Right lobe of liver (tissue), 6 donors: ENCODE measurements at regions not wholly inside any gene's neighbourhood (a gene's known extent, or its start where the extent isn't known, plus 50 kb on each side); places are given as distances from the start of the nearest gene placed in this dataset.
"Not testable (repeated sequence)": the region's sequence is repeated elsewhere in the genome, so short reads cannot be mapped to it uniquely, and the experiment has no call there.

Source experiments
- ATAC-seq, 4 donors: fragments of 200-7000 bp; cut with Tn5 transposase; one replicate each; pipeline ENCODE4 v1.9.1; 2020; ENCODE audit warnings: mild to moderate bottlenecking in 4 of 4, moderate library complexity in 4 of 4
- DNase-seq, 3 donors: peaks; one replicate each; pipeline ENCODE4 v3.0.0-alpha.2; 2020
- H3K27ac ChIP-seq, 3 donors: fragments of 200-600 bp; one replicate each; pipeline ENCODE4 v1.8.0; 2022
- H3K27me3 ChIP-seq, 2 donors: fragments of 200-600 bp; one replicate each; pipeline ENCODE4 v1.8.0; 2022
- H3K36me3 ChIP-seq, 4 donors: fragments of 200-600 bp; sonication (generic) in 1 of 4; one replicate each; pipeline versions ENCODE4 v1.5.1 to v1.8.0; 2017 to 2022; ENCODE audit warnings: control low read depth in 1 of 4
- H3K4me1 ChIP-seq, 4 donors: fragments of 200-600 bp; sonication (generic) in 1 of 4; one replicate each; pipeline versions ENCODE4 v1.5.1 to v1.8.0; 2017 to 2022; ENCODE audit warnings: control low read depth in 1 of 4
- H3K4me3 ChIP-seq, 3 donors: fragments of 200-600 bp; one replicate each; pipeline ENCODE4 v1.8.0; 2022
- H3K9me3 ChIP-seq, 4 donors: fragments of 200-600 bp; sonication (generic) in 1 of 4; one replicate each; pipeline versions ENCODE4 v1.5.1 to v1.8.0; 2017 to 2022; ENCODE audit warnings: control low read depth in 1 of 4
- POLR2A ChIP-seq: fragments of 450-650 bp; IDR thresholded peaks from one replicate; pipeline ENCODE4 v1.6.1; 2017; ENCODE audit warnings: antibody characterized with exemption, mild to moderate bottlenecking
- WGBS: methylation state at CpG from one replicate; pipeline ENCODE4 v1.1.6; 2018; ENCODE audit warnings: low coverage, low lambda C conversion rate; ENCODE audit not compliant: insufficient coverage; ENCODE audit errors: missing lambda C conversion rate; 5-methylcytosine and 5-hydroxymethylcytosine counted together
- intact Hi-C, 2 donors: fragments of 100-400 bp; cut with DNase I; formaldehyde crosslinking; loops; one replicate each; pipeline versions ENCODE4 v1.11.2 to v1.14.1; 2022
- TF ChIP-seq, protein P1 (sequence below), 4 donors: fragments of 200-600 bp in 3 of 4; fragments of 450-650 bp in 1 of 4; IDR thresholded peaks; one replicate each; pipeline versions ENCODE4 v1.5.1 to v1.8.0; 2016 to 2022; ENCODE audit warnings: antibody characterized with exemption in 4 of 4, mild to moderate bottlenecking in 2 of 4
- donor health status: DM: no; HTN: yes; CAD: no.
- donor health status: DM: no; HTN: no; CAD: no.
- donor health status: DM: no; HTN: no; CAD: no.
- donor health status: DM: no; HTN: yes; CAD: no.
- donor health status: DM: no; HTN: yes; CAD: no.

GRCh38 chr22:22960307-22960706 is 72.7 kb downstream of the IGLL5 start:
- peak; percentile 68 to 80 (median 77) for ATAC-seq
- Histone ChIP-seq H3K27me3 (no peaks in the 10 kb centered on the region), H3K36me3 (no peaks in the 10 kb centered on the region), H3K9me3 (no peaks in the 10 kb centered on the region), H3K4me3 (no peak overlapping the region), H3K27ac (peak overlapping the region in 2 of 3 donors; percentile 25 to 59), H3K4me1 (peaks cover 0 to 18% (median 8%) of the 10 kb centered on the region in 4 donors)
- no peak for DNase-seq
- 27% methylated on average over 1 of the region's 1 CpG for WGBS
- TF ChIP-seq, protein P1, sequence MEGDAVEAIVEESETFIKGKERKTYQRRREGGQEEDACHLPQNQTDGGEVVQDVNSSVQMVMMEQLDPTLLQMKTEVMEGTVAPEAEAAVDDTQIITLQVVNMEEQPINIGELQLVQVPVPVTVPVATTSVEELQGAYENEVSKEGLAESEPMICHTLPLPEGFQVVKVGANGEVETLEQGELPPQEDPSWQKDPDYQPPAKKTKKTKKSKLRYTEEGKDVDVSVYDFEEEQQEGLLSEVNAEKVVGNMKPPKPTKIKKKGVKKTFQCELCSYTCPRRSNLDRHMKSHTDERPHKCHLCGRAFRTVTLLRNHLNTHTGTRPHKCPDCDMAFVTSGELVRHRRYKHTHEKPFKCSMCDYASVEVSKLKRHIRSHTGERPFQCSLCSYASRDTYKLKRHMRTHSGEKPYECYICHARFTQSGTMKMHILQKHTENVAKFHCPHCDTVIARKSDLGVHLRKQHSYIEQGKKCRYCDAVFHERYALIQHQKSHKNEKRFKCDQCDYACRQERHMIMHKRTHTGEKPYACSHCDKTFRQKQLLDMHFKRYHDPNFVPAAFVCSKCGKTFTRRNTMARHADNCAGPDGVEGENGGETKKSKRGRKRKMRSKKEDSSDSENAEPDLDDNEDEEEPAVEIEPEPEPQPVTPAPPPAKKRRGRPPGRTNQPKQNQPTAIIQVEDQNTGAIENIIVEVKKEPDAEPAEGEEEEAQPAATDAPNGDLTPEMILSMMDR (IDR thresholded peaks at IDR 0.05), result no peak
- no peak for TF ChIP-seq POLR2A
- intact Hi-C loops, result loop anchor here in 1 of 2 donors (5.0 kb wide), 1 partner anchor 167 kb away; no protein-coding TSS in a partner anchor

DNA sequence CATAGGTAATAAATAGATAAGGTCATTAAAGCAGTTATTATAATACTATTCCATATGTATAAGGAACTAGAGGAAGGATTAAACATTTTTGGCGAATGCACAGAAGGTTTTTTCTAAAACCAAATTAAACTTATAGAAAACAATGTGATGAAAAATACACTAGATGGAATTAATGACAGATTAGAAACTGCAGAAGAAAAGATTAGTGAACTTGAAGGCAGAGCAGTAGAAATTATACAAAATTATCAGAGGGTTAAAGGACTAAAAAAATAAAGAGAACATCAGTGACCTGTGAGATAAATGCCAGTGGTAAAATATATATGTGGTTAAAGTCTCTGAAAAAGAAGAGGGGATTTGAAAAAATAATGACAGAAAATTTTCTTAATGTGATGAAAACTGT is 74.0 kb downstream of the IGLL5 start:
- ATAC-seq (no peak), DNase-seq (no peak)
- no peaks in the 10 kb centered on the region for H3K9me3 ChIP-seq
- TF ChIP-seq, protein P1 (IDR thresholded peaks at IDR 0.05), result no peak
- no peak for TF ChIP-seq POLR2A
- intact Hi-C loops, result loop anchor here in 1 of 2 donors (5.0 kb wide), 1 partner anchor 166 kb away; no protein-coding TSS in a partner anchor
- 100% methylated on average over 1 of the region's 1 CpG for WGBS
- H3K4me3 ChIP-seq, result no peak overlapping the region
- H3K27me3 ChIP-seq, result no peaks in the 10 kb centered on the region
- H3K4me1 ChIP-seq, result peaks cover 0 to 18% (median 8%) of the 10 kb centered on the region in 4 donors
- H3K36me3 ChIP-seq, result no peaks in the 10 kb centered on the region
- no peak overlapping the region for H3K27ac ChIP-seq

GRCh38 chr22:22968366-22968765 is 80.8 kb downstream of the IGLL5 start:
- H3K9me3 ChIP-seq, result no peaks in the 10 kb centered on the region
- intact Hi-C loops, result no loop called here
- ATAC-seq (peak; percentile 97 to 100 (median 100)), DNase-seq (peak; percentile 88 to 97 (median 93))
- peak overlapping the region in 2 of 3 donors; percentile 14 to 41 for H3K27ac ChIP-seq
- TF ChIP-seq POLR2A, result no peak
- TF ChIP-seq, protein P1 (IDR thresholded peaks at IDR 0.05), result no peak
- no peaks in the 10 kb centered on the region for H3K36me3 ChIP-seq
- H3K27me3 ChIP-seq, result no peaks in the 10 kb centered on the region
- peaks cover 0 to 9% (median 3%) of the 10 kb centered on the region in 4 donors for H3K4me1 ChIP-seq
- no CpG with 5 or more reads among the region's 1 CpG for WGBS
- H3K4me3 ChIP-seq, result no peak overlapping the region

DNA sequence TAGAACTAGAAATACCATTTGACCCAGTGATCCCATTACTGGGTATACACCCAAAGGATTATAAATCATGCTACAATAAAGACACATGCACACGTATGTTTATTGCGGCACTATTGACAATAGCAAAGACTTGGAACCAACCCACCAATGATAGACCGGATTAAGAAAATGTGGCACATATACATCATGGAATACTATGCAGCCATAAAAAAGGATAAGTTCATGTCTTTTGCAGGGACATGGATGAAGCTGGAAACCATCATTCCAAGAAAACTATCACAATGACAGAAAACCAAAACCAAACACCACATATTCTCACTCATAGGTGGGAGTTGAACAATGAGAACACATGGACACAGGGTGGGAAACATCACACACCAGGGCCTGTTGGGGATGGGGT is 85.0 kb downstream of the IGLL5 start:
- H3K9me3 ChIP-seq, DNase-seq, H3K36me3 ChIP-seq, ATAC-seq, H3K27ac ChIP-seq, H3K27me3 ChIP-seq, H3K4me3 ChIP-seq, intact Hi-C loops: not testable (repeated sequence)
- H3K4me1 ChIP-seq, result peaks cover 0 to 27% (median 9%) of the 10 kb centered on the region in 4 donors
- WGBS, result 63% methylated on average over 3 of the region's 3 CpGs

- ATAC-seq, result no peak
- no peak overlapping the region for H3K4me3 ChIP-seq
- H3K27ac ChIP-seq, result no peak overlapping the region
- DNase-seq, result no peak
- 100% methylated on average over 1 of the region's 3 CpGs for WGBS
- H3K27me3 ChIP-seq, result no peaks in the 10 kb centered on the region
- no peaks in the 10 kb centered on the region for H3K36me3 ChIP-seq
- H3K9me3 ChIP-seq, result no peaks in the 10 kb centered on the region
- no peak for TF ChIP-seq POLR2A
- TF ChIP-seq, protein P1 (IDR thresholded peaks at IDR 0.05), result no peak
- H3K4me1 ChIP-seq, result peaks cover 0 to 22% (median 6%) of the 10 kb centered on the region in 4 donors
- intact Hi-C loops, result no loop called here
Measured at GRCh38 chr22:22973336-22973735, 85.7 kb downstream of the IGLL5 start.
